ENCODE measurements at regions not wholly inside any gene's neighbourhood (a gene's known extent, or its start where the extent isn't known, plus 50 kb on each side); places are given as distances from the start of the nearest gene placed in this dataset.

- H3K27ac Mint-ChIP-seq (ENCODE audit: unreplicated experiment), result no peak overlapping the region
- Histone ChIP-seq H3K9me3 (ENCODE audit: insufficient read depth, low read depth, low read length) (no peaks in the 10 kb centered on the region), H3K79me2 (ENCODE audit: insufficient read depth, low read length) (no peaks in the 10 kb centered on the region), H3K27me3 (ENCODE audit: insufficient read depth, low read length) (no peaks in the 10 kb centered on the region), H2AFZ (ENCODE audit: low read depth, low read length) (no peak overlapping the region), H4K20me1 (ENCODE audit: insufficient read depth, low read length) (no peaks in the 10 kb centered on the region), H3K4me2 (ENCODE audit: low read length) (no peak overlapping the region), H3K4me3 (ENCODE audit: insufficient read depth, low read depth, low read length) (no peak overlapping the region), H3K4me1 (ENCODE audit: insufficient read depth, low read length) (no peaks in the 10 kb centered on the region), H3K27ac (ENCODE audit: low read depth, low read length) (no peak overlapping the region), H3K9ac (ENCODE audit: low read length) (no peak overlapping the region), H3K36me3 (ENCODE audit: insufficient read depth, low read length) (no peaks in the 10 kb centered on the region)
- FAIRE-seq, result no peak
- no peak for DNase-seq (ENCODE audit: low read depth)
- peaks cover 3% of the 10 kb centered on the region for H3K27me3 Mint-ChIP-seq (ENCODE audit: low read depth, unreplicated experiment)
- H3K4me1 Mint-ChIP-seq (ENCODE audit: low read depth, unreplicated experiment), result peaks cover 9% of the 10 kb centered on the region
- no peaks in the 10 kb centered on the region for H3K36me3 Mint-ChIP-seq (ENCODE audit: low read depth, unreplicated experiment)
- TF ChIP-seq CTCF (IDR thresholded peaks at IDR 0.05; ENCODE audit: insufficient read depth, low read depth, low read length) (no peak), EZH2 (IDR thresholded peaks at IDR 0.05; ENCODE audit: insufficient read depth, low read length) (no peak)
- H3K9me3 Mint-ChIP-seq (ENCODE audit: unreplicated experiment), result no peaks in the 10 kb centered on the region
- no peak overlapping the region for H3K4me3 Mint-ChIP-seq (ENCODE audit: unreplicated experiment)
These were observed 92.4 kb upstream of the PGBD5 start for GRCh38 chr1:230518511-230518910.

- H3K9ac ChIP-seq (ENCODE audit: low read length), result no peak overlapping the region
- H3K27me3 ChIP-seq (ENCODE audit: insufficient read depth, low read length), result no peaks in the 10 kb centered on the region
- Mint-ChIP-seq H3K4me1 (ENCODE audit: low read depth, unreplicated experiment) (peaks cover 9% of the 10 kb centered on the region), H3K4me3 (ENCODE audit: unreplicated experiment) (no peak overlapping the region), H3K27ac (ENCODE audit: unreplicated experiment) (no peak overlapping the region), H3K36me3 (ENCODE audit: low read depth, unreplicated experiment) (no peaks in the 10 kb centered on the region), H3K9me3 (ENCODE audit: unreplicated experiment) (no peaks in the 10 kb centered on the region), H3K27me3 (ENCODE audit: low read depth, unreplicated experiment) (no peaks in the 10 kb centered on the region)
- H3K27ac ChIP-seq (ENCODE audit: low read depth, low read length), result no peak overlapping the region
- FAIRE-seq (no peak), DNase-seq (ENCODE audit: low read depth) (no peak)
- no peaks in the 10 kb centered on the region for H3K79me2 ChIP-seq (ENCODE audit: insufficient read depth, low read length)
- H3K36me3 ChIP-seq (ENCODE audit: insufficient read depth, low read length), result no peaks in the 10 kb centered on the region
- H3K4me3 ChIP-seq (ENCODE audit: insufficient read depth, low read depth, low read length), result no peak overlapping the region
- H4K20me1 ChIP-seq (ENCODE audit: insufficient read depth, low read length), result no peaks in the 10 kb centered on the region
- H3K4me2 ChIP-seq (ENCODE audit: low read length), result no peak overlapping the region
- H2AFZ ChIP-seq (ENCODE audit: low read depth, low read length), result no peak overlapping the region
- no peaks in the 10 kb centered on the region for H3K9me3 ChIP-seq (ENCODE audit: insufficient read depth, low read depth, low read length)
- no peaks in the 10 kb centered on the region for H3K4me1 ChIP-seq (ENCODE audit: insufficient read depth, low read length)
- TF ChIP-seq CTCF (IDR thresholded peaks at IDR 0.05; ENCODE audit: insufficient read depth, low read depth, low read length), result no peak
- no peak for TF ChIP-seq EZH2 (IDR thresholded peaks at IDR 0.05; ENCODE audit: insufficient read depth, low read length)
These were observed 91.7 kb upstream of the PGBD5 start for GRCh38 chr1:230517786-230518185.

- no peak for TF ChIP-seq CTCF (IDR thresholded peaks at IDR 0.05; ENCODE audit: insufficient read depth, low read depth, low read length)
- Histone ChIP-seq H2AFZ (ENCODE audit: low read depth, low read length) (no peak overlapping the region), H3K4me3 (ENCODE audit: insufficient read depth, low read depth, low read length) (no peak overlapping the region), H3K27ac (ENCODE audit: low read depth, low read length) (no peak overlapping the region), H3K9me3 (ENCODE audit: insufficient read depth, low read depth, low read length) (no peaks in the 10 kb centered on the region), H3K4me2 (ENCODE audit: low read length) (no peak overlapping the region), H3K4me1 (ENCODE audit: insufficient read depth, low read length) (no peaks in the 10 kb centered on the region), H3K79me2 (ENCODE audit: insufficient read depth, low read length) (no peaks in the 10 kb centered on the region), H3K36me3 (ENCODE audit: insufficient read depth, low read length) (no peaks in the 10 kb centered on the region), H4K20me1 (ENCODE audit: insufficient read depth, low read length) (no peaks in the 10 kb centered on the region), H3K9ac (ENCODE audit: low read length) (no peak overlapping the region), H3K27me3 (ENCODE audit: insufficient read depth, low read length) (no peaks in the 10 kb centered on the region)
- Mint-ChIP-seq H3K27ac (ENCODE audit: unreplicated experiment) (no peak overlapping the region), H3K27me3 (ENCODE audit: low read depth, unreplicated experiment) (no peaks in the 10 kb centered on the region), H3K9me3 (ENCODE audit: unreplicated experiment) (no peaks in the 10 kb centered on the region), H3K4me1 (ENCODE audit: low read depth, unreplicated experiment) (peaks cover 9% of the 10 kb centered on the region), H3K36me3 (ENCODE audit: low read depth, unreplicated experiment) (no peaks in the 10 kb centered on the region), H3K4me3 (ENCODE audit: unreplicated experiment) (no peak overlapping the region)
- DNase-seq (ENCODE audit: low read depth) (no peak), FAIRE-seq (no peak)
These were observed 91.2 kb upstream of the PGBD5 start for GRCh38 chr1:230517326-230517725.
